Muscle of back (tissue), 3 donors: ENCODE measurements at regions not wholly inside any gene's neighbourhood (a gene's known extent, or its start where the extent isn't known, plus 50 kb on each side); places are given as distances from the start of the nearest gene placed in this dataset.

ENCODE experiments used
- DNase-seq, 3 donors: peaks; one replicate each; pipeline versions ENCODE4 v3.0.0 to v3.0.0-alpha.2; 2013

DNA sequence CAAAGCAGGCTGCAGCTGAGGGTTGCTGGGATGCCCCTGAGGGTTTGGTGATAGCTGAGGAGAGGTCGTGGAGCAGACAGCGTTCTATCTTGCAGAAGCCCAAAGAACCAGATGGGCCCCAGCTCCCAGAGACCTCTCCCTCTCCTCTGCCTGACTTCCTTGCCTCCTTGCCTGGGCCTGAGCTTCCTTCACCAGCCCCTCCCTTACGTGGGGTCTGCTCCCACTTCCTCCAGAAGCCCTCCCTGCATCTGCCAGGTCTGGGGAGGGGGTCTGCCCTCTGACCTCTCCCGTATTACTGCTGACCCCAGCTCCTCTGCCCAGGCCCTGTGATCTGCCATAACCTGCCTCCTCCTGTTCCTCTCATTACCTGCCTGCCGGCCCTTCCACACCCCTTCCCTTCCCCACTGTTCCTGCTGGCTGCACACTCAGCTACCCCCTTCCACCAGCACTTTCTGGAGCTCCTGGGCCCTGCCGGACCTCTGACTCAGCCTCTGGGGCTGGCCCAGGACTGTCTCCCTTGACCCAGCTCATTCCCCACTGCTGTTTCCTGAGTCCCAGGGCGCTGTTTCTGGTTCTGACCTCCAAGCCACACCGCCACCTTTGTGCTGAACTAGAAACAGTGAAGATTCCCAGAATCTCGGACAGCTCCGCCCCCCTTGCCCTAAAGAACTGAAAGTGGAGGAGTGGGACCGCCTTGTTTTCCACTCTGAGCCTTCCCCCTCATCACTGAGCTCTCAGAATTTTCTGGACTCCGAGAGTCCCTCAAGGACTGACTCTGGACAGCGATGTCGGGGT is 237.7 kb upstream of the C1orf174 start:
- peak; percentile 8 to 63 (median 27) for DNase-seq

DNA sequence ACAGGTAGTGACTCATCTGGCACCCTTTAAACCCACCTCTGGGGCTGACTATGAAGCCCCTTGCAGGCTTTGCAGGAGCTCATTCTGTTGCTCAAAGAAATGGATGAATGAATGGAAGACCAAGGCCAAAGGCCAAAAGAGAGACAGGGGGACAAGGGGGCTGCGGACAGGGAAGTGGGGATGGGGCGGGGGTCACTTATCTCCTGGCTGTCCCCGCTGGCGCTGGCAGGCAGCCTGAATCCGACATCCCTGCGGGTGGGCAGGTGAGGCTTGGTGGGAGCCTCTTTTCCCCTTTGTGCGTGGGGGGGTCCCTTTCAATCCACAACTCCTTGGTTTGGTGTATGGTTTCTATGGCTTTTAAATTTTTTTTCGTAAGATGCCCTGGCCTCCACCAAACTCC is 239.6 kb upstream of the C1orf174 start:
- no peak for DNase-seq

DNA sequence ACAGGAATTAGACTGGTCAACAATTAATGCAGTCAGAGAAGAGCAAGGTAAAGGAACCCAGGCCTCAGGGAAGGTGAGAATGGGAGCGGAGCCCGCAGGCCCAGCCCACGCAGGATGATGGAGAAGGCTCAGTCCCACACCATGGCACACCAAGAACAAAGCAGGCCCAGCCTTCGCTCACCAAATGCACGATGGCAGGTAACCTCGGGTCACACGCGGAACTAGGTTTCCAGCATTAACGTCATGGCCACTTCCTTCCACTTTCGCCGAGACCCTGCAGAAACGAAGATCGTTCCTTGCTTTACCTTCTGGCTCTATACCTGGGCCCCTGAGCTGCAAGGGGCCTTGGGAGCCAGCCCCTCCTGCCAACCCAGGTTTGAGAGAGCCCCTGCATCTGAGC is 240.2 kb upstream of the C1orf174 start:
- no peak for DNase-seq

DNA sequence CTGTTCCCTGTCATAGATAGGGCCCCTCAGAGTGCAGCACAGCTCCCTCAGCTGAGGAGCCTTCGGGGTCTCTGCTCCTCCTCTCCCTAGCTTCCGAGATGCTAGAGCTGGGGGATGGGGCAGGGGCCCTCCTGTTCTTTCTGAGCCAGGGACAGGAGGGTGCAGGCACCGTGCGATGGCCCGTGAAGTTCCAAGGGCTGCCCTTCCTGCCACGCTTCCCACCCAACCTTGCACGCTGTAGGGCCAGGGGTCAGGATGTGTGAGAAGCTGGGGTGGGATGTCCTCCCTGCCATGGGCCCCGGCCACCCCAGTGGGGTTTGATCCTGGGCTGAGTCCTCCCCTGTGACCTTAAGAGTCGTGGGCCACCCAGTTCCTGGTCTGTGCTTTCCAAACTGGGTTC is 240.7 kb upstream of the C1orf174 start:
- DNase-seq = no peak

DNA sequence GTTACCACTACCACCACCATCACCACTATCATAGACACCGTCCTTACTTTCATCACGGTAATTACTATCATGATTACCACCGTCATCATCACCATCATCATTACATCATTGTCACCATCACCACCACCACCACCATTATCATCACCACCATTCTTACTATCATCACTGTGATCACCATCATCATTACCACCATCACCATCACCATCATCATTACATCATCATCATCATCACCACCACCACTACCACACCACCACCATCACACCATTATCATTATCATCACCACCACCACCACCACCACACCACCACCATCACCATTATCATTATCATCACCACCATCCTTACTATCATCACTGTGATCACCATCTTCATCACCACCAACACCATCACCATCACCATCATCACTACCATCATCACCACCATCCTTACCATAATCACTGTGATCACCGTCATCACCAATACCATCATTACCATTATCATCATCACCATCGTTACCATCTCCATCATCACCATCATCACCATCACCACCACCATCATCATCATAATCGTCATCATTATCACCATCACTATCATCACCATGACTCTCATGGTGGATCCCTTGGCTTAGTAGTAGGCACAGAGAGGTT is 244.4 kb upstream of the C1orf174 start:
- DNase-seq = no peak

DNA sequence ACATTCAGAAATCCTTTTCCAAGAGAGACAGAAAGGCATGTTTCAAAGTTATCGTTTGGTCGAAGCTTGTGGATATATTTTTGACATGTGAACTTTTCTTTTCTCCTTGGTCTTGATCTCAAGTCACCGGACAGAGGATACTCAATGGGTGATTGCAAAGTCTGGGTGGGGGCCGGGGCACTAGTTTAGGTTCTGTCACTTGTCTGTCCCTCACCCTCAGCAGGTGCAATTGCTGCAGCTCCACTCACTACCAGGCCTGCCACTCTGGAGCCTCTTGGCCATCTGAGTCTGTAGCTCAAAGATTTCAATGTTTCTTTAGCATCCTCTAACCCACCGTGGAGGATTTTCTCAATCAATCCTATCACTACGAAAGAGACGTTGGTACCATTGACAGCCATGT is 246.0 kb upstream of the C1orf174 start:
- no peak for DNase-seq

DNA sequence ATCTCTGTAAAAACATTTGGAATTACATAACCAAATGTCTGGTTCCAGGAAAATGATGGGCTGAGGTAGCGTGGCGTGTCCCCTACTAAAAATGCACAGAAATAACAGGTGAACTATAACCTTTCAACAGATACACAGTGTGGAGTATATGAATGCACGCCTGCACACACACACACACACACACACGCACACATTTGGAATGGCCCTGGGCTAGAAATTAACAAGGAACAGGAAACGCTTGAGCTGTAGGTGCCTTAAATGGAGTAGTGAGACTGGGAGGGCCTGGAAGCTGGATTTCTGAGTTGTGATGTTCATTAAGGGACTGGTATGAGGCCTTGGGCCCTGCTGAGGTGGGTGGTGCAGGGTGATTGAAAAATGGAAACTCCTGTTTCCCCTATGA is 246.5 kb upstream of the C1orf174 start:
- no peak for DNase-seq

DNA sequence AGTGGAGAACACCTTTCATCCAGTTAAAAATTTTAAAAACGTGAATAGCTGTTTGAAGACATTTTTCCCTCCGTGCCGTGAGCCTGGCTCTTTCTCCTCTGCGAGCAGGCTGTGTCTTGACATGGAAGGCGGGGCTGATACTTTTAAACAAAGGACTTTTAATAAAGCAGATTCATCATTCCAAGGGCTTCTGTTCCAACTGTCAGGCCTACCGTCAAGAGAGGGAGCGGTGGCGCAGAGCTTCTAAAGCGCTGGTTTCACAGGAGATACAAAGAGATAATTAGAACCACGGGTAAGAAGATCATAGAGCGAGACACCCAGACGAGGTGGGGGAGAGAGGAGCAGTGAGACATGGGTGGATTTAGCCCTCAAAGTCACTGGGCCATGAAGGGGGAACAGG is 247.4 kb upstream of the C1orf174 start:
- no peak for DNase-seq

DNA sequence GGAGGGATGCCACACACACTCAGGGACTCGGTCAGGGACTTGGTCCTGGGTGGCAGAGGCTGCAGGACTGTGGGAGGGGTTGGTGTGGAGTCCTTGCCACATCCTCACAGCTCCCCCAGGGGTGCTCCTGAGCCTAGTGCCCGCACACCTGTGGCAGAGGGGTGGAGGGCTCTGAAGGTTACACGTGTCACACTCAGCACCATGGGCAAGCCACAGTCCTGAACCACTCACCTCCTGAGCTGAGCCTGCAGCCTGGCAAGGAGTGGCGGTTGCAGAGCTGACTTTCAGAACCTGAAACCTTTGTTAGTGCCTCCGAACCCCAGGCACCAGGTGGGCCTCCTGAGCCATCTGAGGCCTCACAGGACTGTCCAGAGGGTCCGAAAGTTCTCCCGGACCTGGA is 249.2 kb upstream of the C1orf174 start:
- no peak for DNase-seq

DNA sequence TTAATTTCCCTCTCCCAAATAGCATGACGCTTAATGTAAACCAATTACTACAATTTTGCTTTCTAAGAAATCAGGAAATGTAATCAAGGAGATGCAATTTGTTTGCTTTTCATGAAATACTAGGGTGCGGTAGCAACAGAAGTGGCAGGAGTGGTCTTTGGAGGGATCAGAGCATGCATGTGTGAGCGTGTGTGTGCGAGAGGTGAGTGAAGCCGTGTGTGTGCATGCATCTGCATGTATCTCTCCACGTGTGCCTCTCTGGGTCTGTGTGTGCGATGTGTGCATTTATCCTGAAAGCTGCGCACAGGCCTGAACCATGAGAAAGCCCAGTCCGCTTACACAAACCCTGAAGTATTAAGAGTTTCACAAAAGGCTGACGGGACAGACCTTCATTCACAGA is 249.8 kb upstream of the C1orf174 start:
- DNase-seq = no peak

DNA sequence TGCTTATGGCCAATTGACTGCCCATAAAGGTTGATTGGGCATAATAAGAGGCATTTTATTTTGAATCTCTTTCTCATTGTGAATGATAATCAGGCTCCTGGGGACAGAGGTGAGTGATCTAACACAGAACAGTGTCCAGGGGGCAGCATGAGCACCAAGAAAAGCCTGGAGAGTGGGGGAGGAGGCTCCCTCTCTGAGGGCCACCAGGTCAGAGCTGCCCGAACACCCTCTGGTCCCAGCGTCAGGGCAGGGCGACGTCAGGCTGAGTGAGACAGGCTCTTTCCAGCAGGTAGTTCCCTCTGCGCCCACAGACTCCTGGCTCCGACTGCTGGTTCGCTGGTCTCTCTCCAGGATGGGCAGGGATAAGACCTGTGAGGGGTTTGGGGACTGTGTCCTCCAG is 250.2 kb upstream of the C1orf174 start:
- DNase-seq = no peak

DNA sequence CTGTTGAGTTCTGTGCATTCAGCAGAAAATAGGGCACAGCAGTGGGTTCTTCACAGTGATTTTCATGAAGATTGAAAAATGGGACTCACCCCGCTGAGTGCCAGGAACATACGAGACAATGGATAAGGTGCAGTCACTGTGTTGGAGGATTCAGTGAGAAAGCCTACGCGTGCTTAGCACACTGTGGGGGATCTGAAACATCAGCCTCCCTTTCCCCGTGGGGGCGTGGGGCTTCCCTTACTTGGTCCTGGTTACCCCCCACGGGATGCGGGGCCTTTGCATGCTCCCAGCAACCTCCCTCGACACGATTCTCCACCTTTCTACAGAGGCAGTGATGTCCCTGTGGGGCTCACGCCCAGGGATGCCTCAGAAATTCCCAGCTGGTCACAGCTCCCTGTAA is 252.2 kb upstream of the C1orf174 start:
- DNase-seq = no peak

DNA sequence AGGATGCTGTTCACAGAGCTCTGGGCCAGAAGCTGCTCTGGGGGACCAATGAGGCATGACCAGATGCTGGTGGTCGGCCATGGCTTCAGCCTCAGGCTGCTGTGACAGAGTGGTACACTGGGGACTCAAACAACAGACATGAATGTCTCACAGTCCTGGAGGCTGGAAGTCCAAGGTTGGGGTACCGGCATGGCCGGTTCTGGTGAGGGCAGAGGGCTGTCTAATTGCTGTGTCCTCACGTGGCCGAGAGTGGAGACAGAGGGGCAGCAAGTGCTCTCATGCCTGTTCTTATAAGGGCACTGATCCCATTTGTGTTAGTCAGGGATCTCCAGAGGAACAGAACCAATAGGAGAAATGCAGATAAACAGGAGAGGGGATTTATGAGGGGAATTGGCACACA is 253.5 kb upstream of the C1orf174 start:
- DNase-seq = no peak

DNA sequence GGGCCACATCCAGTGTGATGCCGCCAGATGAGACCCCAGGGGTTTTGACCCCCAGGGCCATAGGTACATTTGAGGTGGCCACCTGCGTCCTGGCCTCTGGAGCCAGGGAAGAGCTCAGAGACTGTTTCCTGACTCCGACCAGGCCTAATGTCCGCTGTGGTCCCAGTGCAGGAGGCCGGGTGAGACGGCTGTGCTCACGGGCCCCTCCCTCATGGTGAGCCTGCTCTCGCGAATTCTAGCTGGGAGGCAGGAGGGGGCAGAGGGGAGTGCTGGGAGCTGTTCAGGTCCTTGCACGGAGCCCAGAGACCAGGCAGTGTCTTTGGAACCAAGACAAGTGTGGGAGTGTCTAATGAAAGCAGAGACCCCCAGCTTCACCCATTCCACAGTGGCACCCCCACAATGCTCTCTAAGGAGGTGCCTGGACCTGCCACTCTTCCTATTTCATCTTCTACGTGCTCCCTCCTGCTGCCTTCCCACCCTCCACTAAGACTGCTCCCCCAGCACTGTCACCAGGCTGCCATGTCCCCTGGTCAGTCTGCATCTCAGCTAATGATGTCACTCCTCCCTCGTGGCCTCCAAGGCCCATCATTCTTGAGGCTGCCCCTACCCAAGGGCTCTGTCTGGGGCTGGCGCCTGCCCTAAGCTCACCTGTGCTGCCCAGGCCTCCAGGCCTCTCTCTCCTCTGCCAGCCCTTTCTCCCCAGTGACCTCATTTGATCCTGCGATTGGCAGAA is 256.3 kb upstream of the C1orf174 start:
- DNase-seq = no peak

DNA sequence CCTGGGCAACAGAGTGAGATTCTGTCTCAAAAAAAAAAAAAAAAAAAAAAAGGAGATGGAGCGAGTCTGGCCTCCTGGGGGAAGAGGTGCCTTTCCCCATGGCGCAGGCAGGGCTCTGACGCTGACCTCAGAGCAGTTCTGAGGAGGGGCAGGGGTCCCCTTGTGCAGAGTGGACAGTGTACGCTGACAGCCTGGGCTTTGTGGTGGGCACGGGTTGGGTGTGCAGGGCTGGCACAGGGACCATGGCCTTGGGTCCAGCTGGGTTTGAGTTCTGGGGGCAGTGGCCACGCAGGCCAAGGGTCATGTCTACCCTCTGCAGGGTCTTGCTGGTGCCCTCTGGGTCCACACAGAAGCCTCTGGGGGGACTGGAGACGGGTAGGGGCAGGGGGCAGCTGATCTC is 260.1 kb upstream of the C1orf174 start:
- DNase-seq = no peak

DNA sequence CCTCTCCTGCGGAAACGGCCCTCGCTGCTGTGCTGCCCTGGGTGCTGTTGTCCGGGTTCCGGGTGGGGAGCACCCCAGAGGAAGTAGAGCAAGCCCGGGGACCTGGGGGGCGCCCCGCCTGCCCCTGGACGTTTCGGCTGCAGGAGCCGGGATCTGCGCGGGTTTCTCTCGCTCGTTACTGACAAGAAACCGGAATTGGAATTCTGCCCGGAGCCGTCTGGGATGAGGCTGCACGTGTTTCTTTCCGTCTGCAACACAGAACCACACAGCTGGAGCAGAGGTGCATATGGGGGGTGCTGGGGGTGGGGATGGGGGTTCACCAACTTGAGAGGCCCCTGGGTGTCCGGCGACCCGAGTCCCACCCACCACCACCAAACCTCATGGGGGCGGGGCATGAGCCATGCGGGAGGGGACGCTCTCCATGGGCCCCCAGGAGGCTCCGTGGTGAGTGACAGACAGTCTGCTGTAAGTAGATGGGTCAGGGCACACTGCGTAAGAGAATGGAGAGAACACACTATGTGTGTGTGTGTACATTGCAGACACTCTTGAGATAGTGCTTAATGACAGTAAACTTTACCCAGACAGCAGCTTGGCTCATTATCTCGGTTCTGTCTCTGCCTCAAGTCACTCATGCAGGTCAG is 261.4 kb upstream of the C1orf174 start:
- DNase-seq = peak in 1 of 3 donors; percentile 59

DNA sequence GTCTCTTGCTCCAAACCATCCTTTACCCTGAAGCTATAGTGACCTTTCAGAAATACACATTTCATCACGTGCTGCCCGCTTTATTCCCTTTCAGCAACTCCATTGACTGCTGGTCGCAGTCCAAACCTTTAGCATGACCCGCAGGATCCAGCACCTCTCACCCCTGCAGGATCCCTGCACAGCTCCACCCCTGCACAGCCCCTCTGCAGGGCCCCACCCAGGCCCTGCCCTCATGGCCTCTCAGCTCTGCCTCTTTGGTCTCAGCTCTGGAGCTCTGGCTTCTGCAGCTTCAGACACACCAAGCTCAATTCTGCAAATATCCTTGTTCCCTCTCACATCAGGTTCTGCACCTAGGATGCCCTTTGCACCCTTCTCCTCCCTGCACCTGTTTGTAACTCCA is 264.9 kb upstream of the C1orf174 start:
- no peak for DNase-seq

DNA sequence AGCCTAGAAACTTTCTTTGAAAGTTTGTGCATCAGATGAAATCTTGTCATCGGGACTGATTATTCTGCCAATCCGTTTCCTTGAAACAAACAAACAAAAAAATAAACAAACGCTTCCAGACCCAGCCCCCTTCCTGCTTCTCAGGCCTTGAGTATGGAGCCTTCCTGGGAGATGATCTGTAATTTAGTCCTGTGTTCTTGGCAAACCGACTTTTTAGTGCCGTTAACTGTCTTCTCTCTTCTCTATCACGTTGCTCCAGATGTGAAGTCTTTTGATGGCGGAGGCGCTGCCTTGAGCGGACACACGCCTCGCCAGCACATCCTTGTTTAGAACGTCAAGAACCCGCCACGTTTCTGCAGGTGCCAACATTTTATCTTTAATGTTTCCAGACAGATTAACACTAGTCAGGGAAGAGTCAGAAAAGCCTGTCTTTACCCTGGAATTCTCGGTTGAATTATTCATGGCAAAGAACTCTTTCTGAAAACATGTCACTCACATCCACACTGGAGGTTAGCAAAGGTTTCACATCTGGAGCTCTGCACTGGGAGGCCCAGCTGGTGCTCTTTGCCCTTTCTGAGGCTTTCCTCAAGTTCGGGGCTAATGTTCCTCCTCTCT is 265.7 kb upstream of the C1orf174 start:
- DNase-seq = peak in 1 of 3 donors; percentile 48

DNA sequence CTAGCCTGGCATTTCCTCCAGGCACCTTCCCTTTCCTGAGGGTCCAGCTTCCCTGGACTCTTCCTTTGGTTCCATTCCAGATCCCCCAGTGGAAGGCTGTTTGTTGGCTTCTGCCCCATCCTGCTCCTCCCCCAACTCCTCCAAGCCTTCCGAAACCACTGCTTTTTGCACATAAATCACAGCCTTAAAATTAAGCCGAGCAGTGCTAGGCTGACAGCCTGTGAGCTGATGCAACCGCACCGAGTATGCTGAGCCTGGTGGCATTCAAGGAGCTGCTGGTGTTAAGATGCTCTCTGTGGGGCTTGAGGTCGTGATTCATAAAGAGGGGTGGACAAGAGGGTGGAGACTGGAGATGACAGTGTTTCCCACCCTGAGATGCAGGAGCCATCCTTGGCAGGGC is 266.6 kb upstream of the C1orf174 start:
- DNase-seq = no peak

DNA sequence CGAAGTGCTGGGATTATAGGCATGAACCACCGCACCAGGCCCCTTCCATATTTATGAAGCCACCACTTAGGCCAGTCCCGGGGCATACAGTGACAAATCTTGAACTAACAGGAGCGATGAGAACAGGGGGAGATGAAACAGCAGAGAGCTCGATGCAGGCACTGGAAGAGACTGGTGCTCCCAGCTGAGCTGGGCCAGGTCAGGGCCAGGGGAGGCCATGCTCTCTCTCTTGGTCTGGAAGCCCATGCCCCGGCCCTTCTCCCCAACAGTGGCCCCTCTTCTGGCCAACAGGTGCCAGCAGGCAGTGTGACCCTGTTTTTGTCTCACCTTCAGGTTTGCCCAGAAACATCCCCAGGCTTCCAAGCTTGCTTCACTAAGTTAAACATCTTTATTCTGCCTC is 269.9 kb upstream of the C1orf174 start:
- no peak for DNase-seq

DNA sequence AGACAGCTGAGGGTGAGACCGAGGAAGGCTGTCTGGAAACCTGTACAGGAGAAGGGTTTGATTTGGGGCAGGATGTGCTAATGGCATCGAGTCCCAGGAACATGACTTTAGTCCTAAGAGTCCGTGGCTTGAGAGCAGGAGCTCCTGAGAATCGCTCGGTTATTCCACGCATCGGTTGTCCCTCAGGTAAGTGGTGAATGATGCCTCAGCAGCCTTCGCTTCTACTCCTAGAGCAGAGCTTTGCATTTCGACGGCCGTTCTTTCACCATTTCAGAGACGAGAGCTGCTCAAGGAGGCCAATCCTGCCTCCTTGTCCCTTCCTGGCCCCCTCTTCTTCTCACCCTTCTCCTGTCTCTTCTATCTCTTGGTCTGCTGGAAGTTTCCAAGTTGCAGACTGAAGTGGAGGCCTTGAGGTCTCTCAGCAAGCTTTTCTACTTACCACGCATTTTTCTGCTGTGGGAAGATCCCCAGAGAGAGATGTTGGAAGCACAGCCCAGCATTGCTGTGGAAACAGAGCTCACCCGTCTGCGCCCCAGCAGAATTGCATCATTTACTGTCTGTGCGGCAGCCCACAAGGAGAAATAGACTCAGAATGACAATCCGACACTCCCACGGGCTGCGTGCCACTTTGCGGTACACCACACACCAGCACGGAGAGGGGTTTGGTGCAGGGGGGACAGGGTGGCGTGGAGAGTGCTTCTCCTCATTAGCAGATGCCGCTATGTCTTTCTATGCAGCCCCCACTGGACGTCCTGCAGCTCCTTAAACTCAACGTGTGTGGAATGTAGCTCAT is 270.7 kb upstream of the C1orf174 start:
- DNase-seq = peak in 1 of 3 donors; percentile 34
